GM23248 (cell line): ENCODE measurements at regions not wholly inside any gene's neighbourhood (a gene's known extent, or its start where the extent isn't known, plus 50 kb on each side); places are given as distances from the start of the nearest gene placed in this dataset.
"Not testable (repeated sequence)": the region's sequence is repeated elsewhere in the genome, so short reads cannot be mapped to it uniquely, and the experiment has no call there.

Experiments used
- DNase-seq: peaks from one replicate; pipeline ENCODE4 v3.0.0-alpha.2; 2015
- H2AFZ ChIP-seq: fragments of 200-600 bp; sonication (generic); 2 replicates; pipeline ENCODE4 v1.6.1; 2016; ENCODE audit warnings: antibody characterized with exemption
- H3F3A ChIP-seq: fragments of 200-600 bp; sonication (generic); 2 replicates; pipeline ENCODE4 v1.6.1; 2016; ENCODE audit warnings: mild to moderate bottlenecking, antibody characterized with exemption, mixed run types; ENCODE audit not compliant: insufficient read depth
- H3K27ac ChIP-seq: fragments of 200-600 bp; sonication (generic); 2 replicates; pipeline ENCODE4 v1.5.1; 2016; ENCODE audit warnings: mild to moderate bottlenecking
- H3K27me3 ChIP-seq: fragments of 200-600 bp; sonication (generic); replicated peaks from 2 replicates; pipeline ENCODE4 v1.6.1; 2016; ENCODE audit warnings: mild to moderate bottlenecking; ENCODE audit not compliant: insufficient read depth
- H3K36me3 ChIP-seq: fragments of 200-600 bp; sonication (generic); 2 replicates; pipeline ENCODE4 v1.6.1; 2016; ENCODE audit warnings: low read depth, mild to moderate bottlenecking
- H3K4me1 ChIP-seq: fragments of 200-600 bp; sonication (generic); 2 replicates; pipeline ENCODE4 v1.6.1; 2016; ENCODE audit warnings: mild to moderate bottlenecking; ENCODE audit not compliant: insufficient read depth
- H3K4me2 ChIP-seq: fragments of 200-600 bp; sonication (generic); one replicate; pipeline ENCODE4 v1.6.1; 2016; ENCODE audit warnings: mild to moderate bottlenecking; ENCODE audit not compliant: unreplicated experiment
- H3K4me3 ChIP-seq: fragments of 200-600 bp; sonication (generic); 2 replicates; pipeline ENCODE4 v1.5.1; 2016; ENCODE audit warnings: mild to moderate bottlenecking
- H3K79me2 ChIP-seq: fragments of 200-600 bp; sonication (generic); 2 replicates; pipeline ENCODE4 v1.6.1; 2016; ENCODE audit warnings: mild to moderate bottlenecking; ENCODE audit not compliant: insufficient read depth
- H3K9ac ChIP-seq: fragments of 200-600 bp; sonication (generic); 2 replicates; pipeline ENCODE4 v1.6.1; 2016; ENCODE audit warnings: mild to moderate bottlenecking
- H3K9me2 ChIP-seq: fragments of 200-600 bp; sonication (generic); 2 replicates; pipeline ENCODE4 v1.6.1; 2016; ENCODE audit warnings: mixed run types, mild to moderate bottlenecking, moderate library complexity; ENCODE audit not compliant: insufficient read depth
- H3K9me3 ChIP-seq: fragments of 200-600 bp; sonication (generic); one replicate; pipeline ENCODE4 v1.6.1; 2017; ENCODE audit warnings: low read depth
- H4K20me1 ChIP-seq: fragments of 200-600 bp; sonication (generic); 2 replicates; pipeline ENCODE4 v1.6.0; 2016; ENCODE audit not compliant: insufficient read depth
- EZH2 ChIP-seq: fragments of 200-600 bp; sonication (generic); IDR thresholded peaks from 2 replicates; pipeline ENCODE4 v1.6.1; 2018; ENCODE audit warnings: antibody characterized with exemption, mild to moderate bottlenecking; ENCODE audit not compliant: insufficient read depth, poor library complexity, severe bottlenecking
- EZH2phosphoT487 ChIP-seq: fragments of 200-600 bp; sonication (generic); IDR thresholded peaks from 2 replicates; pipeline ENCODE4 v1.6.1; 2018; ENCODE audit warnings: antibody characterized with exemption, moderate library complexity, mild to moderate bottlenecking, low read depth; ENCODE audit not compliant: insufficient read depth
- WGBS, 2 experiments: methylation state at CpG; one replicate each; pipeline ENCODE4 v1.1.6; 2015 to 2017; ENCODE audit warnings: low lambda C conversion rate in 2 of 2, low coverage in 1 of 2; ENCODE audit errors: missing lambda C conversion rate in 2 of 2; 5-methylcytosine and 5-hydroxymethylcytosine counted together
- in situ Hi-C: fragments of 300-500 bp; cut with MboI; formaldehyde crosslinking; loops from 2 replicates; pipeline ENCODE4 v1.15.0; 2020

DNA sequence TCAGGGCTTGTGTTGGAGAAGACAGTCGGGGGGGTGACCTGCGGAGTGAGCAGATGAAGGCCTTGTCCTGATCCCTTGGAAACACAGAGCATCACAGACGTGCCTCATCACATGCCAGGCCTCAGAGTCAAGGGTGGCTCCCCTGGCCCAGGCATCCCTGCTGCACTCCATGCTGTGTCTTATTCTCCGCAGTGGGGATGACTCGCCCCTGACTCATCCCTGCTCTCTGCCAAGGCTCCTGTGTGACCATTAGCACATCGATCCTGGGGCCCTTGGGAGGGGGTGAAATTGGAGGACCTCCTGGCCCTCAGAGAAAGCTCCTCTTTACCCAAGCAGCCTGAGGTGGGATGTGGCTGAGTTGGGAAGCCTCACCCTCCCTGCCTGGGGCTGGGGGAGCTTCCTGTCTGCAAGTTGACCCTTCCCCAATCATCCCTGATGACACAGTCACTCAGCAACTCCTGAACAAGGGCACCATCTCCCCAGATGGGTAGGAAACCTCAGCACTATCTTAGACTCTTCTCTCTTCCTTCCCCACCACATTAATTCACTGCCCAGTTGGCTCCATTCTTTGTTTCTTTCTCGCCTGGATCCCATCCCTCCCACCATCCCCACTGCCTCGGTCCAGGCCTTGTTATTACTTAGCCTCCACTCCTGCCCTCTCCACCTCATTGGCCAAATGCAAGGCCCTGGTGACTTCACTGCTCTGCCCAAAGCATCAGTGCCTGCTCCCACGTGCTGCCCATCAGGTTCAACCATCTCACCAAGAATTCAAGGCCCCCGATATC lies 74.6 kb downstream of the CAMK2N1 start:
- TF ChIP-seq EZH2 (no peak), EZH2phosphoT487 (no peak)
- 34 to 35% methylated on average over 10 of the region's 10 CpGs for WGBS, 2 experiments
- Histone ChIP-seq H3K4me1 (peaks cover 18% of the 10 kb centered on the region), H4K20me1 (no peaks in the 10 kb centered on the region), H3K79me2 (no peaks in the 10 kb centered on the region), H3K9me3 (no peaks in the 10 kb centered on the region), H2AFZ (no peak overlapping the region; the same call in 1 of the 2 replicates), H3K9me2 (no peaks in the 10 kb centered on the region), H3K27ac (peak overlapping the region; percentile 77), H3K4me3 (no peak overlapping the region), H3K9ac (peak overlapping the region; percentile 63), H3K4me2 (peak overlapping the region; percentile 56), H3K36me3 (no peaks in the 10 kb centered on the region), H3F3A (peaks cover 14% of the 10 kb centered on the region; the same call in 1 of the 2 replicates), H3K27me3 (no peaks in the 10 kb centered on the region)
- in situ Hi-C loops = no loop called here
- DNase-seq = peak; percentile 96

DNA sequence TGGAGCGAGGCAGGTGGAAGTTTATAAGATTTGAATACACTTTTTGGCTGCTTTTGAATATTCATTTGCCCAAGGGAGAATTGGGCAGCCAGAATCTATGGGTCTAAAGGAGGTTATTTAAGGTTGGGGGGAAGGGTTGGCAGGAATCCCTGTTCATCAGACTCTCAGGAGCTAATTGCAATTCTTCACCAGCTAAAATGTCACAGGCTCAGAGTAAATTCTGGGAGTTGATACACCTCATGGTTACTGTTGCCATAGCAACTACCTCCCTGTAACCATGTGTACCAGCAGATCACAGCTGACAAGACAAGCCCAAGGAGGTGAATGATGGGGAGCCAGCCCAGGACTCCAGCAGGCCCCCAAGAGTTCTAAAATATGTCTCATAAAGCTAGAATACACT lies 75.5 kb downstream of the CAMK2N1 start:
- H2AFZ ChIP-seq = no peak overlapping the region
- no peaks in the 10 kb centered on the region for H3K27me3 ChIP-seq
- WGBS, 2 experiments = 100% methylated on average over 1 of the region's 1 CpG
- H3K4me3 ChIP-seq = no peak overlapping the region
- peak overlapping the region; percentile 63 for H3K9ac ChIP-seq
- H3K27ac ChIP-seq = peak overlapping the region; percentile 77
- H3K4me1 ChIP-seq = peaks cover 27% of the 10 kb centered on the region
- no peak for TF ChIP-seq EZH2
- no peak for TF ChIP-seq EZH2phosphoT487
- DNase-seq = peak; percentile 37
- H3K9me2 ChIP-seq = no peaks in the 10 kb centered on the region
- no peaks in the 10 kb centered on the region for H3K9me3 ChIP-seq
- H3K36me3 ChIP-seq = no peaks in the 10 kb centered on the region
- peak overlapping the region; percentile 56 for H3K4me2 ChIP-seq
- no peaks in the 10 kb centered on the region for H4K20me1 ChIP-seq
- H3K79me2 ChIP-seq = no peaks in the 10 kb centered on the region
- H3F3A ChIP-seq = peaks cover 14% of the 10 kb centered on the region; the same call in 1 of the 2 replicates
- in situ Hi-C loops = no loop called here

DNA sequence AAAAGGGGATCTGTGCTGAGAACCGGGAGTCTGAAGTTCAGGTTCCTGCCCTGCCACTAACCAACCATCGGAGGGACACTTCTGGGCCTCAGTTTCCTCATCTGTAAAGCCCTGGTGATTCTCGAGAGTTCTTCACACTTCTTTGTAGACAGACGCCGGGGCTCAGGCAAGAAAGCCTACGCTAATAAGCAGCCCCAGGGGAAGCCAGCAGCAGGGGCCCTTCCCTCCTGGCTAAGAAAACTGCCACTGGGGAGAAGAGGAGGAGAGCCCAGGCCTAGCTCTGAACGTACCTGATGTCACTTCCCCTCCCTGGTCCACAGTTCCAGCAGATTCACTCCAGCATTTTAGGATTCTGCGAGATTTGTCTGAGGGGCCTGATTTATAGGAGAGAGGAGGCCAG lies 76.0 kb downstream of the CAMK2N1 start:
- H3K4me3 ChIP-seq = no peak overlapping the region
- H3F3A ChIP-seq = peaks cover 14% of the 10 kb centered on the region; the same call in 1 of the 2 replicates
- no peak overlapping the region for H2AFZ ChIP-seq
- no peaks in the 10 kb centered on the region for H3K9me2 ChIP-seq
- H3K36me3 ChIP-seq = no peaks in the 10 kb centered on the region
- peaks cover 27% of the 10 kb centered on the region for H3K4me1 ChIP-seq
- DNase-seq = no peak
- no peaks in the 10 kb centered on the region for H3K27me3 ChIP-seq
- no peak overlapping the region for H3K4me2 ChIP-seq
- no peak overlapping the region for H3K9ac ChIP-seq
- 90 to 93% methylated on average over 8 of the region's 8 CpGs for WGBS, 2 experiments
- no peaks in the 10 kb centered on the region for H4K20me1 ChIP-seq
- no peaks in the 10 kb centered on the region for H3K9me3 ChIP-seq
- H3K27ac ChIP-seq = no peak overlapping the region
- H3K79me2 ChIP-seq = no peaks in the 10 kb centered on the region
- in situ Hi-C loops = no loop called here
- no peak for TF ChIP-seq EZH2phosphoT487
- no peak for TF ChIP-seq EZH2

DNA sequence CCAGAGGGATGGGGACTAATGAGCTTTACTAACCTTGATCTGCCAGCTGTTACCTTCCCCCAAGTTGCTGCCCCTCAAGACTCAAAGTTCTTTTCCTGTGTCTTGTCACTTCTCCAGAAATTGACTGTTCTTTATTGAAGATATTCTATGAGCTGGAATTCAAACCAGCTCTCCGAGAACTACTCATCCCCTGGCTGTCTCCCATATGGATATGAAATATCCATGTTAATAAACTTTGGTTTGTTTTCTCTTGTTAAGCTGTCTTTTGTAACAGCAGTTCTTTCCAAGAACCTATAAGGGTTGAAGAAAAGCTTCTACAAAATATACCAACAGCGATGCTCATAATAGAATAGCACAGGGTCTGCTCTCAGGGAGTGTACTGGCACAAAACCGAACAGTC lies 77.0 kb downstream of the CAMK2N1 start:
- Histone ChIP-seq H3K4me2 (no peak overlapping the region), H3F3A (peaks cover 14% of the 10 kb centered on the region; the same call in 1 of the 2 replicates), H3K79me2 (no peaks in the 10 kb centered on the region), H3K27ac (no peak overlapping the region), H2AFZ (no peak overlapping the region), H4K20me1 (no peaks in the 10 kb centered on the region), H3K4me1 (peaks cover 27% of the 10 kb centered on the region), H3K9me3 (no peaks in the 10 kb centered on the region), H3K9me2 (no peaks in the 10 kb centered on the region), H3K27me3 (no peaks in the 10 kb centered on the region), H3K36me3 (no peaks in the 10 kb centered on the region), H3K9ac (no peak overlapping the region), H3K4me3 (no peak overlapping the region)
- TF ChIP-seq EZH2 (no peak), EZH2phosphoT487 (no peak)
- 94 to 95% methylated on average over 3 of the region's 3 CpGs for WGBS, 2 experiments
- in situ Hi-C loops = no loop called here
- DNase-seq = no peak

DNA sequence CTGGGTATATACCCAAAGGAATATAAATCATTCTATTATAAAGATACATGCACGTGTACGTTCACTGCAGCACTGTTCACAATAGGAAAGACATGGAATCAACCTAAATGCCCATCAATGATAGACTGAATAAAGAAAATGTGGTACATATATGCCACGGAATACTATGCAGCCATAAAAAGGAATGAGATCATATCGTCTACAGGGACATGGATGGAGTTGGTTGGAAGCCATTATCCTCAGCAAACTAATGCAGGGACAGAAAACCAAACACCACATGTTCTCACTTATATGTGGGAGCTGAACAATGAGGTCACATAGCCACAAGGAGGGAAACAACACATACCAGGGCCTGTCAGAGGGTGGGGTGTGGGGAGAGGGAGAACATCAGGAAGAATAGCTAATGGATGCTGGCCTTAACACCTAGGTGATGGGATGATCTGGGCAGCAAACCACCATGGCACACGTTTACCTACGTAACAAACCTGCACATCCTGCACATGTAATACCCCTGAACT lies 77.8 kb downstream of the CAMK2N1 start:
- not testable (repeated sequence) for H3K9ac ChIP-seq, H2AFZ ChIP-seq

More for the DNA sequence above, 77.8 kb downstream of the CAMK2N1 start:
- H3K9me3 ChIP-seq, H3K27me3 ChIP-seq, H3K27ac ChIP-seq, H4K20me1 ChIP-seq, H3K36me3 ChIP-seq, H3K9me2 ChIP-seq, in situ Hi-C loops, H3K4me2 ChIP-seq, H3K4me3 ChIP-seq, H3K79me2 ChIP-seq: not testable (repeated sequence)
- DNase-seq = peak; percentile 22
- peaks cover 27% of the 10 kb centered on the region for H3K4me1 ChIP-seq
- peaks cover 14% of the 10 kb centered on the region; the same call in 1 of the 2 replicates for H3F3A ChIP-seq
- WGBS, 2 experiments = 76 to 77% methylated on average over 6 of the region's 6 CpGs
